ENCODE measurements at regions not wholly inside any gene's neighbourhood (a gene's known extent, or its start where the extent isn't known, plus 50 kb on each side); places are given as distances from the start of the nearest gene placed in this dataset.
A peak's percentile ranks its signal among the peaks of the same experiment; 100 is the strongest.
"Not testable (repeated sequence)": the region's sequence is repeated elsewhere in the genome, so short reads cannot be mapped to it uniquely, and the experiment has no call there.

- not testable (repeated sequence) for DNase-seq
These were observed 130.9 kb upstream of the ZNF746 start for GRCh38 chr7:149628361-149629149.

GRCh38 chr7:149627911-149628310 is 130.3 kb upstream of the ZNF746 start:
- no peak for DNase-seq

- no peak for DNase-seq
These were observed 129.4 kb upstream of the ZNF746 start for GRCh38 chr7:149626972-149627371.

GRCh38 chr7:149625947-149626392 is 128.4 kb upstream of the ZNF746 start:
- DNase-seq: no peak

- peak; percentile 63 for DNase-seq
These were observed 127.8 kb upstream of the ZNF746 start for GRCh38 chr7:149625340-149625946.

GRCh38 chr7:149624419-149625339 is 127.1 kb upstream of the ZNF746 start:
- peak; percentile 94 for DNase-seq

- DNase-seq: peak; percentile 53
These were observed 126.4 kb upstream of the ZNF746 start for GRCh38 chr7:149624006-149624405.

GRCh38 chr7:149623262-149623997 is 125.8 kb upstream of the ZNF746 start:
- not testable (repeated sequence) for DNase-seq

- DNase-seq: no peak
These were observed 125.0 kb upstream of the ZNF746 start for GRCh38 chr7:149622444-149623210.

- DNase-seq: peak; percentile 65
These were observed 124.2 kb upstream of the ZNF746 start for GRCh38 chr7:149621776-149622175.

GRCh38 chr7:149620961-149621360 is 123.4 kb upstream of the ZNF746 start:
- peak; percentile 83 for DNase-seq

- no peak for DNase-seq
These were observed 119.3 kb upstream of the ZNF746 start for GRCh38 chr7:149616898-149617297.

- DNase-seq: no peak
These were observed 118.2 kb upstream of the ZNF746 start for GRCh38 chr7:149615690-149616270.

- DNase-seq: no peak
These were observed 112.9 kb upstream of the ZNF746 start for GRCh38 chr7:149610441-149611011.

GRCh38 chr7:149608168-149608567 is 110.6 kb upstream of the ZNF746 start:
- no peak for DNase-seq

GRCh38 chr7:149607683-149608082 is 110.1 kb upstream of the ZNF746 start:
- DNase-seq: no peak

GRCh38 chr7:149606826-149607225 is 109.2 kb upstream of the ZNF746 start:
- DNase-seq: no peak

- no peak for DNase-seq
These were observed 108.1 kb upstream of the ZNF746 start for GRCh38 chr7:149605696-149606095.

GRCh38 chr7:149604521-149604920 is 106.9 kb upstream of the ZNF746 start:
- DNase-seq: no peak

GRCh38 chr7:149600669-149601330 is 103.2 kb upstream of the ZNF746 start:
- peak; percentile 65 for DNase-seq

All from stimulated activated CD4-positive, alpha-beta T cell treated with anti-CD3 and anti-CD28 coated beads, Interleukin-1b, Interleukin-23, amount 100 ng/mL, for 48 hours (primary cell).